ENCODE measurements at regions not wholly inside any gene's neighbourhood (a gene's known extent, or its start where the extent isn't known, plus 50 kb on each side); places are given as distances from the start of the nearest gene placed in this dataset.

DNA sequence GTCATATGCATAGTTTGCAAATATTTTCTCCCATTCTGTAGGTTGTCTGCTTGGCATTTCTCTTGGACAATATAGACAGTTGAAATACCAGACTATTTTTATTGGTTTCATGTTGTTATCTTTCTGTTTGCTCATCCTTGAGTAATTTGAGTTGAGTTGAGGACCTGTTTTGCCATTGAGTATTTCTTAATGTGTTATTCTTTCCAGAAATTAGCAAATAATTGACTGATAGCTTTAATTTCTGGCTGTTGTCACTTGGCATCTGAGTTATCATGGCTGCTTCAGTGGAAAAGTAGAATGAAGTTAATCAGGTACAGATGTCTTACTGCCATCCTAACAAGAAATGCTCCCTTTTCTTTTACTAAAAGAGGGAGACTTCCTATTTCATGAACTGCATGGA, 264.8 kb upstream of the DUSP10 start (continued):
- TF ChIP-seq, protein P1, sequence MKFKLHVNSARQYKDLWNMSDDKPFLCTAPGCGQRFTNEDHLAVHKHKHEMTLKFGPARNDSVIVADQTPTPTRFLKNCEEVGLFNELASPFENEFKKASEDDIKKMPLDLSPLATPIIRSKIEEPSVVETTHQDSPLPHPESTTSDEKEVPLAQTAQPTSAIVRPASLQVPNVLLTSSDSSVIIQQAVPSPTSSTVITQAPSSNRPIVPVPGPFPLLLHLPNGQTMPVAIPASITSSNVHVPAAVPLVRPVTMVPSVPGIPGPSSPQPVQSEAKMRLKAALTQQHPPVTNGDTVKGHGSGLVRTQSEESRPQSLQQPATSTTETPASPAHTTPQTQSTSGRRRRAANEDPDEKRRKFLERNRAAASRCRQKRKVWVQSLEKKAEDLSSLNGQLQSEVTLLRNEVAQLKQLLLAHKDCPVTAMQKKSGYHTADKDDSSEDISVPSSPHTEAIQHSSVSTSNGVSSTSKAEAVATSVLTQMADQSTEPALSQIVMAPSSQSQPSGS (IDR thresholded peaks at IDR 0.05; ENCODE audit: low read length): no peak
- TF ChIP-seq TAF7 (optimal IDR thresholded peaks at IDR 0.05; ENCODE audit: borderline replicate concordance, low read depth, low read length) (no peak), SAP30 (IDR thresholded peaks at IDR 0.05; ENCODE audit: insufficient read depth, insufficient replicate concordance, low read length) (no peak), FOSL1 (IDR thresholded peaks at IDR 0.05; ENCODE audit: insufficient read depth, low read depth, low read length) (no peak)
- TF ChIP-seq, protein P2, sequence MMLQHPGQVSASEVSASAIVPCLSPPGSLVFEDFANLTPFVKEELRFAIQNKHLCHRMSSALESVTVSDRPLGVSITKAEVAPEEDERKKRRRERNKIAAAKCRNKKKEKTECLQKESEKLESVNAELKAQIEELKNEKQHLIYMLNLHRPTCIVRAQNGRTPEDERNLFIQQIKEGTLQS (IDR thresholded peaks at IDR 0.05; ENCODE audit: insufficient read depth, low read depth, low read length): no peak

All from H1 (cell line).